ENCODE measurements at regions not wholly inside any gene's neighbourhood (a gene's known extent, or its start where the extent isn't known, plus 50 kb on each side); places are given as distances from the start of the nearest gene placed in this dataset.

- no peak for TF ChIP-seq CTCF (IDR thresholded peaks at IDR 0.05)
- no peak for TF ChIP-seq REST (IDR thresholded peaks at IDR 0.05; ENCODE audit: insufficient read depth in 1 of 2, low read depth in 2 of 2, low read length in 1 of 2)
Measured at GRCh38 chr12:27179400-27180214, 64.5 kb upstream of the STK38L start.

Measured in Panc1 (cell line).